NB4 (cell line): ENCODE measurements at regions not wholly inside any gene's neighbourhood (a gene's known extent, or its start where the extent isn't known, plus 50 kb on each side); places are given as distances from the start of the nearest gene placed in this dataset.

ENCODE experiments used
- DNase-seq: peaks from one replicate; pipeline ENCODE4 v3.0.0; 2010; ENCODE audit warnings: low read depth
- H3K4me3 ChIP-seq: one replicate; pipeline ENCODE4 v1.5.1; 2011; ENCODE audit warnings: mild to moderate bottlenecking, low read depth, low read length, moderate library complexity
- MYC ChIP-seq: IDR thresholded peaks from 2 replicates; pipeline ENCODE4 v1.6.1; 2011; ENCODE audit warnings: low read depth, low read length
- POLR2A ChIP-seq: IDR thresholded peaks from 2 replicates; pipeline ENCODE4 v1.6.1; 2011; ENCODE audit warnings: mild to moderate bottlenecking; ENCODE audit not compliant: insufficient read length; ENCODE audit errors: extremely low read depth
- TF ChIP-seq, protein P1 (sequence below): IDR thresholded peaks from one replicate; pipeline ENCODE4 v1.5.1; 2012; ENCODE audit warnings: low read depth, low read length
- TF ChIP-seq, protein P2 (sequence below): IDR thresholded peaks from 2 replicates; pipeline ENCODE4 v1.6.1; 2011; ENCODE audit warnings: low read depth, low read length

- no peak overlapping the region for H3K4me3 ChIP-seq
- no peak for DNase-seq
- TF ChIP-seq POLR2A = no peak
- TF ChIP-seq, protein P1, sequence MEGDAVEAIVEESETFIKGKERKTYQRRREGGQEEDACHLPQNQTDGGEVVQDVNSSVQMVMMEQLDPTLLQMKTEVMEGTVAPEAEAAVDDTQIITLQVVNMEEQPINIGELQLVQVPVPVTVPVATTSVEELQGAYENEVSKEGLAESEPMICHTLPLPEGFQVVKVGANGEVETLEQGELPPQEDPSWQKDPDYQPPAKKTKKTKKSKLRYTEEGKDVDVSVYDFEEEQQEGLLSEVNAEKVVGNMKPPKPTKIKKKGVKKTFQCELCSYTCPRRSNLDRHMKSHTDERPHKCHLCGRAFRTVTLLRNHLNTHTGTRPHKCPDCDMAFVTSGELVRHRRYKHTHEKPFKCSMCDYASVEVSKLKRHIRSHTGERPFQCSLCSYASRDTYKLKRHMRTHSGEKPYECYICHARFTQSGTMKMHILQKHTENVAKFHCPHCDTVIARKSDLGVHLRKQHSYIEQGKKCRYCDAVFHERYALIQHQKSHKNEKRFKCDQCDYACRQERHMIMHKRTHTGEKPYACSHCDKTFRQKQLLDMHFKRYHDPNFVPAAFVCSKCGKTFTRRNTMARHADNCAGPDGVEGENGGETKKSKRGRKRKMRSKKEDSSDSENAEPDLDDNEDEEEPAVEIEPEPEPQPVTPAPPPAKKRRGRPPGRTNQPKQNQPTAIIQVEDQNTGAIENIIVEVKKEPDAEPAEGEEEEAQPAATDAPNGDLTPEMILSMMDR = no peak
- TF ChIP-seq, protein P2, sequence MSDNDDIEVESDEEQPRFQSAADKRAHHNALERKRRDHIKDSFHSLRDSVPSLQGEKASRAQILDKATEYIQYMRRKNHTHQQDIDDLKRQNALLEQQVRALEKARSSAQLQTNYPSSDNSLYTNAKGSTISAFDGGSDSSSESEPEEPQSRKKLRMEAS = no peak
- TF ChIP-seq MYC = no peak
Measured at GRCh38 chr7:11957956-11958355, 126.0 kb upstream of the THSD7A start.

DNA sequence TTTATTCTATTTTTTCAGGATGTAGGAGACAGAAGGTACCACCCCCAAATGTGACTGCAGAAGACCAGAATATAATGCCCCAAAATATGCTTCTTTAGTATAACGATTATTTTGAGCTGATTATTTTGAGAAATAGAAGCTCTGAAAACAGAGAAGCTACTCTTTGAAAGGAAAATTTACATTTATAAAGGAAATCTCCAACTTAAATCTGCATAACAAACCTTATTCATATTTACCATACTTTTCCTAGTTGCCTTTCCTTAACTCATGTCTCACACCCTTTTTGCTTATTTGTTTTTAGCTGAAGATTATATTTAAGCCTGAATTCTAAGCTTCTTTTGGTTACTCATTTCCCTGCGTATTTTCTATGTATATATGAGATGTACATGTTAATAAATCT lies 127.1 kb upstream of the THSD7A start:
- no peak for DNase-seq
- TF ChIP-seq, protein P1 = no peak
- no peak for TF ChIP-seq POLR2A
- TF ChIP-seq MYC = no peak
- TF ChIP-seq, protein P2 = no peak
- no peak overlapping the region for H3K4me3 ChIP-seq

DNA sequence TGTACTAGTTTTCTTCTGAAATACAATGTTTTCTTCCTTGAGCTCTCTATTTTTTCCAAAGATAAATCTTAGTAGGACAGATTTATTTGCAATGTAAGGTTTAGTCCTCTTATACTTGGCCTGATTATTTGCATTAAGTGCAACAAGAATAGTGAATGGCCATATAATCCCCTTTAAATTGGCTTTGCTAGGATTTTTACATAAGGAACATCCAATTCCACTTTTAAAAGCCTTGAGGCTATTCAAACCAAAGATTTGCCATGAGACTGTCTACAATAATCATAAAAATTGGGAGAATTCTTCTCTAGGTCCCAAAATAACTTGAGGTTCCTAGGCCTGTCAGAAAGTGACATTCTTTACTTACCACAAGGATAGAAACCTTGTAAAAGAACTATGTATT lies 128.6 kb upstream of the THSD7A start:
- DNase-seq = no peak
- TF ChIP-seq, protein P2 = no peak
- TF ChIP-seq POLR2A (no peak), MYC (no peak)
- TF ChIP-seq, protein P1 = no peak
- no peak overlapping the region for H3K4me3 ChIP-seq

GRCh38 chr7:11969643-11970042 lies 137.6 kb upstream of the THSD7A start:
- no peak overlapping the region for H3K4me3 ChIP-seq
- DNase-seq = no peak
- TF ChIP-seq, protein P2 = no peak
- TF ChIP-seq, protein P1 = no peak
- no peak for TF ChIP-seq MYC
- no peak for TF ChIP-seq POLR2A

- no peak overlapping the region for H3K4me3 ChIP-seq
- TF ChIP-seq, protein P2 = no peak
- TF ChIP-seq, protein P1 = no peak
- TF ChIP-seq MYC = no peak
- TF ChIP-seq POLR2A = no peak
- no peak for DNase-seq
Measured at GRCh38 chr7:11970132-11970531, 138.1 kb upstream of the THSD7A start.

DNA sequence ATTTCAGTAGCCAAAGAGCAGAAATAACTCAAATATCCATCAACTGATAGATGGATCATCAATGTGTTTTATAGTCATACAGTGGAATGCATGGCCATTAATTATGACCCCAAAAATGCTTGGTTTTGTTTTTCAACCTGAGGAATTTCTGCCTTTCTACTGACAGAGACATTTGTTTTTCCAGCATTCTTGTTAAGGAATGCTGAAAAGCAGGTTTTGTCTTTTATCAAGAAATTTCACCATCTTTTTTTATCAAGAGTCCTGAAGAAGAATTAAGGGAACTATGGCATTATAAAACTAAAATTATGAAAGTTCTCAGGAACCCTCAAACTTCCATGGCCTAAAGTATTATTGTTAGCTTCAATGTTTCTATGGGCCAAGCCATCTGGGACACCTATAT lies 153.4 kb upstream of the THSD7A start:
- no peak overlapping the region for H3K4me3 ChIP-seq
- TF ChIP-seq, protein P2 = no peak
- TF ChIP-seq MYC (no peak), POLR2A (no peak)
- TF ChIP-seq, protein P1 = no peak
- DNase-seq = no peak
